Prostate gland (tissue), 2 donors: ENCODE measurements at regions not wholly inside any gene's neighbourhood (a gene's known extent, or its start where the extent isn't known, plus 50 kb on each side); places are given as distances from the start of the nearest gene placed in this dataset.

Source experiments
- CTCF ChIP-seq, 4 experiments: fragments of 200-600 bp in 2 of 4; fragments of 450-650 bp in 2 of 4; sonication (generic) in 2 of 4; IDR thresholded peaks; 1 replicate in 3 of 4; 2 replicates in 1 of 4; pipeline ENCODE4 v1.5.1; 2016 to 2019; ENCODE audit warnings: antibody characterized with exemption in 4 of 4, mild to moderate bottlenecking in 2 of 4, moderate library complexity in 2 of 4
- POLR2AphosphoS5 ChIP-seq: sonication (generic); formaldehyde crosslinking; IDR thresholded peaks from one replicate; pipeline ENCODE4 v1.6.1; 2017; ENCODE audit warnings: antibody characterized with exemption

GRCh38 chr2:118557791-118558190, 289.7 kb downstream of the EN1 start:
- TF ChIP-seq CTCF (IDR thresholded peaks at IDR 0.05) (no peak), POLR2AphosphoS5 (no peak)
